Right atrium auricular region (tissue), 2 donors: ENCODE measurements at regions not wholly inside any gene's neighbourhood (a gene's known extent, or its start where the extent isn't known, plus 50 kb on each side); places are given as distances from the start of the nearest gene placed in this dataset.
"Not testable (repeated sequence)": the region's sequence is repeated elsewhere in the genome, so short reads cannot be mapped to it uniquely, and the experiment has no call there.

ENCODE experiments used
- DNase-seq: peaks from one replicate; pipeline ENCODE4 v3.0.0-alpha.2; 2019; ENCODE audit warnings: low spot score
- H3K27ac ChIP-seq, 2 donors: fragments of 200-600 bp; sonication (generic); 1 replicate in 1 of 2; 2 replicates in 1 of 2; pipeline ENCODE4 v1.5.1; 2016 to 2019
- H3K27me3 ChIP-seq, 2 donors: fragments of 200-600 bp; sonication (generic); one replicate each; pipeline versions ENCODE4 v1.5.1 to v1.6.0; 2017 to 2019
- H3K36me3 ChIP-seq: fragments of 200-600 bp; sonication (generic); one replicate; pipeline ENCODE4 v1.5.1; 2016
- H3K4me1 ChIP-seq, 2 donors: fragments of 200-600 bp; sonication (generic); one replicate each; pipeline versions ENCODE4 v1.5.1 to v1.6.0; 2017 to 2019
- H3K4me3 ChIP-seq, 2 donors: fragments of 200-600 bp; sonication (generic); 1 replicate in 1 of 2; 2 replicates in 1 of 2; pipeline ENCODE4 v1.5.1; 2017 to 2019; ENCODE audit warnings: mild to moderate bottlenecking in 1 of 2, moderate library complexity in 1 of 2
- H3K9me3 ChIP-seq, 2 donors: fragments of 200-600 bp; sonication (generic); one replicate each; pipeline ENCODE4 v1.5.1; 2019
- TF ChIP-seq, protein P1 (sequence below), 2 donors: fragments of 200-600 bp; sonication (generic); IDR thresholded peaks; one replicate each; pipeline ENCODE4 v1.5.1; 2019; ENCODE audit warnings: antibody characterized with exemption in 2 of 2

DNA sequence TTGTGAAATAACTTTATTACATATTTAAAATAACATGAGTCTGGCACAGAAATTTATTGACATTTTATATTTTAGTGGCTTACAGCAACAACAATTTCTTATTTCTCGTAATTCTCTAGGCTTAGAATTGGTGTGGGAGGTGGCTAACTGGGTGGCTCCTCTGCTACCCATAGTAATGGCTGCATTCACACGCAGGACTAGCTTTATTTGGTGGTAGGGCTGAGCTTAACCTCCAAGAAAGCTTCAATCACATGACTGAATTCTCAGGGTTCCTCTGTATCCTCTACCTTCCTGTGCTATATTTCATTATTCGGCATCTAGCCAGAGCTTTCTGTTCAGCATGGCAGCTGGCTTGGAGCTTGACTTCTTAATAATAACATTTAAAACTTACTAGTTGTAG, 138.8 kb downstream of the ZWINT start:
- Histone ChIP-seq H3K4me3 (no peak overlapping the region), H3K27ac (no peak overlapping the region), H3K4me1 (no peaks in the 10 kb centered on the region), H3K9me3 (no peaks in the 10 kb centered on the region), H3K27me3 (no peaks in the 10 kb centered on the region), H3K36me3 (no peaks in the 10 kb centered on the region)
- DNase-seq, result no peak
- TF ChIP-seq, protein P1, sequence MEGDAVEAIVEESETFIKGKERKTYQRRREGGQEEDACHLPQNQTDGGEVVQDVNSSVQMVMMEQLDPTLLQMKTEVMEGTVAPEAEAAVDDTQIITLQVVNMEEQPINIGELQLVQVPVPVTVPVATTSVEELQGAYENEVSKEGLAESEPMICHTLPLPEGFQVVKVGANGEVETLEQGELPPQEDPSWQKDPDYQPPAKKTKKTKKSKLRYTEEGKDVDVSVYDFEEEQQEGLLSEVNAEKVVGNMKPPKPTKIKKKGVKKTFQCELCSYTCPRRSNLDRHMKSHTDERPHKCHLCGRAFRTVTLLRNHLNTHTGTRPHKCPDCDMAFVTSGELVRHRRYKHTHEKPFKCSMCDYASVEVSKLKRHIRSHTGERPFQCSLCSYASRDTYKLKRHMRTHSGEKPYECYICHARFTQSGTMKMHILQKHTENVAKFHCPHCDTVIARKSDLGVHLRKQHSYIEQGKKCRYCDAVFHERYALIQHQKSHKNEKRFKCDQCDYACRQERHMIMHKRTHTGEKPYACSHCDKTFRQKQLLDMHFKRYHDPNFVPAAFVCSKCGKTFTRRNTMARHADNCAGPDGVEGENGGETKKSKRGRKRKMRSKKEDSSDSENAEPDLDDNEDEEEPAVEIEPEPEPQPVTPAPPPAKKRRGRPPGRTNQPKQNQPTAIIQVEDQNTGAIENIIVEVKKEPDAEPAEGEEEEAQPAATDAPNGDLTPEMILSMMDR (IDR thresholded peaks at IDR 0.05), result no peak

- no peaks in the 10 kb centered on the region for H3K27me3 ChIP-seq
- DNase-seq, result no peak
- H3K27ac ChIP-seq, result no peak overlapping the region
- TF ChIP-seq, protein P1 (IDR thresholded peaks at IDR 0.05), result no peak
- no peaks in the 10 kb centered on the region for H3K36me3 ChIP-seq
- H3K4me3 ChIP-seq, result no peak overlapping the region
- H3K4me1 ChIP-seq, result no peaks in the 10 kb centered on the region
- H3K9me3 ChIP-seq, result no peaks in the 10 kb centered on the region
These were observed 148.1 kb downstream of the ZWINT start for GRCh38 chr10:56212951-56213350.

DNA sequence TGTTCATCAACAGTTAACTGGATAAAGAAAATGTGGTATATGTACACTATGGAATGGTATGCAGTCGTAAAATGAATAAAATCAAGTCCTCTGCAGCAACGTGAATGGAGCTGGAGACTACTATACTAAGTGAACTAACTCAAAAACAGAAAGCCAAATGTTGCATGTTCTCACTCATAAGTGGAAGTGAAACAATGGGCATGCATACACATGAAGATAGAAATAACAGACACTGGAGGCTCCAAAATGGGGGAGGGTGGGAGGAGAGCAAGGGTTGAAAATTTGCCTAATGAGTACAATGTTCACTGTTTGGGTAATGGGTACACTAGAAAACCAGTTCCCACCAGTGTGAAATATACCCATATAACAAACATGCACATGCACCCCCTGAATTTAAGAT, 179.5 kb downstream of the ZWINT start:
- no peaks in the 10 kb centered on the region for H3K36me3 ChIP-seq

GRCh38 chr10:56178210-56178609, 182.8 kb downstream of the ZWINT start:
- no peaks in the 10 kb centered on the region for H3K4me1 ChIP-seq
- H3K36me3 ChIP-seq, result no peaks in the 10 kb centered on the region
- H3K9me3 ChIP-seq, result no peaks in the 10 kb centered on the region
- H3K27ac ChIP-seq, result peak overlapping the region; percentile 33 to 79
- H3K4me3 ChIP-seq, result no peak overlapping the region
- TF ChIP-seq, protein P1 (IDR thresholded peaks at IDR 0.05), result no peak
- peak; percentile 58 for DNase-seq
- H3K27me3 ChIP-seq, result no peaks in the 10 kb centered on the region

More for the DNA sequence above, 179.5 kb downstream of the ZWINT start:
- no peak for DNase-seq
- Histone ChIP-seq H3K4me3 (no peak overlapping the region), H3K9me3 (no peaks in the 10 kb centered on the region), H3K4me1 (no peaks in the 10 kb centered on the region), H3K27me3 (no peaks in the 10 kb centered on the region), H3K27ac (no peak overlapping the region)
- TF ChIP-seq, protein P1 (IDR thresholded peaks at IDR 0.05), result no peak

DNA sequence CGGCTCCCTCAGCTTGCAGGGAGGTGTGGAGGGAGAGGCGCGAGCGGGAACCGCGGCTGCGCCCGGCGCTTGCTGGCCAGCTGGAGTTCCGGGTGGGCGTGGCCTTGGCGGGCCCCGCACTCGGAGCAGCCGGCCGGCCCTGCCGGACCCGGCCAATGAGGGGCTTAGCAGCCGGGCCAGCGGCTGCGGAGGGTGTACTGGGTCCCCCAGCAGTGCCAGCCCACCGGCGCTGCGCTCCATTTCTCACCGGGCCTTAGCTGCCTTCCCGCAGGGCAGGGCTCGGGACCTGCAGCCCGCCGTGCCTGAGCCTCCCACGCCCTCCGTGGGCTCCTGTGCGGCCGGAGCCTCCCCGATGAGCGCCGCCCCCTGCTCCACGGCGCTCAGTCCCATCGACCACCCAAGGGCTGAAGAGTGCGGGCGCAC, 206.0 kb downstream of the ZWINT start:
- H3K4me1 ChIP-seq, H3K27me3 ChIP-seq, H3K36me3 ChIP-seq, H3K27ac ChIP-seq, DNase-seq, H3K4me3 ChIP-seq: not testable (repeated sequence)
- H3K9me3 ChIP-seq, result peaks cover 0 to 23% of the 10 kb centered on the region in 2 donors

DNA sequence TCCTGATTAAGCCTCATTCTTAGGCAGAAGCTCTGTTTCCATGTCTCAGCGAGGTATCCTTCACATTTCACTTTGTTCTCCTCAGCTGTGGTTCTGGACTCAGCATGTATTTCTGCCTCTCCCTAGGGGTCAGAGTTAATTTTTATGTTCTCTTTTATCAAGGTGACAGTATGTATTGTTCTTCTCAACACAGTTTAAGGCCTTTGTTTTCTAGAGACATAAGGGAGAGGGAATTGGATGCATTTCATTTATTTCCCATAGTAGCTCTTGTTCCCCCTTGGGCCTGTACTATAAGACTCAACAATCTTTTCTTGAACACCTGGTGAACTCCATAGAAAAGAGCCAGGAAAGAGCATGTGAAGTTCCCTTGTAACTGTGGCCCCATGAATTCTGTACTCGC, 214.3 kb downstream of the ZWINT start:
- H3K36me3 ChIP-seq, result no peaks in the 10 kb centered on the region
- H3K27ac ChIP-seq, result no peak overlapping the region
- TF ChIP-seq, protein P1 (IDR thresholded peaks at IDR 0.05), result no peak
- DNase-seq, result no peak
- H3K4me1 ChIP-seq, result no peaks in the 10 kb centered on the region
- no peak overlapping the region for H3K4me3 ChIP-seq
- H3K27me3 ChIP-seq, result no peaks in the 10 kb centered on the region
- peaks cover 0 to 11% of the 10 kb centered on the region in 2 donors for H3K9me3 ChIP-seq
